GM19452 (cell line): ENCODE measurements at regions not wholly inside any gene's neighbourhood (a gene's known extent, or its start where the extent isn't known, plus 50 kb on each side); places are given as distances from the start of the nearest gene placed in this dataset.

Experiments used
- ATAC-seq: cut with Tn5 transposase; IDR thresholded peaks from one replicate; pipeline ENCODE4 v1.9.1; 2021; ENCODE audit not compliant: unreplicated experiment

GRCh38 chr11:128116447-128116846 is 470.9 kb downstream of the ETS1 start:
- no peak for ATAC-seq

GRCh38 chr11:128105950-128106349 is 481.4 kb downstream of the ETS1 start:
- no peak for ATAC-seq

- ATAC-seq = no peak
These were observed 481.8 kb downstream of the ETS1 start for GRCh38 chr11:128105511-128105910.

- no peak for ATAC-seq
These were observed 484.0 kb downstream of the ETS1 start for GRCh38 chr11:128103278-128103873.

GRCh38 chr11:128098781-128099180 is 488.6 kb downstream of the ETS1 start:
- no peak for ATAC-seq

- ATAC-seq = no peak
These were observed 491.8 kb downstream of the ETS1 start for GRCh38 chr11:128095466-128095981.

- no peak for ATAC-seq
These were observed 493.7 kb downstream of the ETS1 start for GRCh38 chr11:128093689-128094088.

GRCh38 chr11:128089962-128090361 is 497.4 kb downstream of the ETS1 start:
- ATAC-seq = no peak

- ATAC-seq = no peak
These were observed 500.6 kb downstream of the ETS1 start for GRCh38 chr11:128086794-128087193.

- no peak for ATAC-seq
These were observed 502.1 kb downstream of the ETS1 start for GRCh38 chr11:128085276-128085675.

GRCh38 chr11:128082574-128082973 is 504.8 kb downstream of the ETS1 start:
- no peak for ATAC-seq

GRCh38 chr11:128069665-128070064 is 517.7 kb downstream of the ETS1 start:
- ATAC-seq = no peak

- ATAC-seq = no peak
These were observed 519.6 kb downstream of the ETS1 start for GRCh38 chr11:128067780-128068179.

- no peak for ATAC-seq
These were observed 521.0 kb downstream of the ETS1 start for GRCh38 chr11:128066399-128066798.

- no peak for ATAC-seq
These were observed 526.0 kb downstream of the ETS1 start for GRCh38 chr11:128061281-128061871.

GRCh38 chr11:128058580-128059208 is 528.7 kb downstream of the ETS1 start:
- no peak for ATAC-seq

GRCh38 chr11:128057786-128058395 is 529.5 kb downstream of the ETS1 start:
- ATAC-seq = no peak

GRCh38 chr11:128055576-128056217 is 531.7 kb downstream of the ETS1 start:
- no peak for ATAC-seq

GRCh38 chr11:128053981-128054931 is 533.1 kb downstream of the ETS1 start:
- peak; percentile 63 for ATAC-seq

- peak; percentile 63 for ATAC-seq
These were observed 534.3 kb downstream of the ETS1 start for GRCh38 chr11:128052912-128053641.
